GM21526 (cell line): ENCODE measurements at regions not wholly inside any gene's neighbourhood (a gene's known extent, or its start where the extent isn't known, plus 50 kb on each side); places are given as distances from the start of the nearest gene placed in this dataset.

Source experiments
- ATAC-seq: cut with Tn5 transposase; IDR thresholded peaks from one replicate; pipeline ENCODE4 v1.9.1; 2021; ENCODE audit warnings: moderate library complexity; ENCODE audit not compliant: unreplicated experiment, low FRiP score

- no peak for ATAC-seq
These were observed 459.8 kb downstream of the ARHGEF28 start for GRCh38 chr5:74085782-74086181.

DNA sequence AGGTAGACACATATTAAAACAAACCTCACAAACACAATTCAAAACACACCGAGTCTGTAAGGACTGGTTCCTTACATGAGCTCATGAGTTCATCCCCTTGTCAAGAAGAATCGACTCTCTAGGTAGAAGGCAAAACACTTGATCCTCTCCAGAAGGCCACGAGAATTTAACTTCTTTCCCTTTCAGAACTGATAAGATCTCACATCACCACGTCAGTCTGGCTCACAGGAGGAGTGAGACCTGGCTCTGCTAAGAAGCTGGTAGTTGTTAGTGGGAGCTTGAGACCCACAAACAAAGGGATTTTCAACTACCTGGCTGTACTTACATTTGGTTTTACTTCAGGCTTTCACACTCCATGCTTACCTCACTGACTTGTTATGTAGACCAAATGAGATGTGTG lies 459.2 kb downstream of the ARHGEF28 start:
- ATAC-seq: no peak

GRCh38 chr5:74083096-74083791 lies 457.2 kb downstream of the ARHGEF28 start:
- ATAC-seq: no peak

- no peak for ATAC-seq
These were observed 456.6 kb downstream of the ARHGEF28 start for GRCh38 chr5:74082512-74083055.

DNA sequence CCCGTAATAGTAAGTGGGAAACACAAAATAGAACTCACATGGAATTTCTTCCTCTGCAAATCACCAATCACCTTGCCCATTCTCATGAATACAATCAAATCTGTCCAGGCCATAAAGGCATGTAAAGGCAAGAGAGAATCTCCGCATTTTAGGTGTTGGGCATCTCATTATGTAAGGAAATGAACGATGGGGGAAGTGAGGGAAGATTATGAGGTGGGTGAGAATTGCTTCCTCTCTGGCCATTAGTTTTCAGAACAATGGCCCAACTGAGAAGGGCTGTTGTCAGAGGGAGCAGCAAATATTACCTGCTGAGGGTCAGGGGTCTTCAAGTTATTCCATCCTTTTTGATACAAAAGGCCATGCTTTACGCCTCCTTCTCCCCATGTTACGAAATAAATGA lies 455.1 kb downstream of the ARHGEF28 start:
- no peak for ATAC-seq

DNA sequence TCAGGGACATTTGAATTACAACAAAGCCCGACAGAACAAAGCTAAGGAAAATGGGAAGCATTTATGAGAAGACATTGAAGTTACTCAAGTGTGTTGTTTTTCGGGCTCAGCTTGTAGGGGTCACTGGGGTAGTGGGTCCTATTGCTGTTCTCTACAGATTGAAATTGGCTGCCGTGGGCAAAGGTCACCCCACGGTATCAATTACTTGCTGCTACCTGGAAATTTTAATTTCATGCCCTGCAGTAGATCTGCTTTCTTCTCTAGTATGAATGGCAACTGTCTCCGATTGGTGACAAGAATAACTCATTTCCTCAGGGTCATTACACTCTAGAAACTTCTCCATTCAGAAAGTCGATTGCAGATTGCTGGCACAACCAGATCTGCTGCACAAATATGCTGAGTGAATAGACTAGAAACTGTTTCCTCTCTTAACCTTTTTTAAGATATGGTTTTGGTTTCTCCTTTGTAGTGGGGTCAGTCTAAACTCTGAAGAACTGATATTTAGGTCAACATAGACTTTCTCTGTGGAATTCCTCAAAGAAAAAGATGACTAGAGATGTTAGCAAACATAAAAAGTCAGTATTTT lies 454.1 kb downstream of the ARHGEF28 start:
- no peak for ATAC-seq

- ATAC-seq: no peak
These were observed 449.8 kb downstream of the ARHGEF28 start for GRCh38 chr5:74075501-74076484.

DNA sequence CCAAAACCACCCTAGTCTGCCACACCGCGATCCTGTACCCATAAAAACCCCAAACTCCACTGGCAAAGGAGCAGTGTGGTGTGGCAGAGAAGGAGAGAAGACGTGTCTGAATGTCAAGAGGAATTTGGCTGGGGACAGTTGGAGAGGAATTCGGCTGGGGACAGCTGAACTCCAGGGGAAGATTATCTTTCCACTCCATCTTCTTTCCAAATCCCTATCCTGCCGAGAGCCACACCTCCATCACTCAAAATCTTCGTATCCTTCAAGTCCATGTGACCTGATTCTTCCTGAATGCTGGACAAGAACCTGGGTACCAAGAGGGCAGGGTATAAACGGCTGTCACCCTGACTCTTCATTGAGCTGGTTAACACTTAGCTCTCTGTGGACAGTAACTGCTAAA lies 448.1 kb downstream of the ARHGEF28 start:
- ATAC-seq: no peak

DNA sequence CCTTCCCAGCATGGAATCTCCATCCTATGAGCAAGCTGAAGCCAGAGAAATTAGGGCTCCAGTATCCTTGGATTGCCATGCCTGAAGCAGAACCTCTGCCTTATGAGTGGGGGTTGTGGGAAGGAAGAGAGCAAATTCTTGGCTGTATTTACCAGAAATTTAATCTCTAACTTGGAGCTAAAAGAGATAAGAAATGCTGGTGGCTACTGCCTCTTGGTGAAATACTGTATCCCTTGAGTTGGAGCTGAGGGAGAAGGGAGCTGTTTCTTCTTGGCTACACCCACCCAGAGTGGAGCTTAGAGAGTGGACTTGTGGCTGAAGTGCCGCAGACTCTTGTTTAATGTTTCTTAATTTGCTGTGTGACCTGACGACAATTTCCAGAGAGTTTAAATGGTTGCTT lies 447.3 kb downstream of the ARHGEF28 start:
- ATAC-seq: no peak

DNA sequence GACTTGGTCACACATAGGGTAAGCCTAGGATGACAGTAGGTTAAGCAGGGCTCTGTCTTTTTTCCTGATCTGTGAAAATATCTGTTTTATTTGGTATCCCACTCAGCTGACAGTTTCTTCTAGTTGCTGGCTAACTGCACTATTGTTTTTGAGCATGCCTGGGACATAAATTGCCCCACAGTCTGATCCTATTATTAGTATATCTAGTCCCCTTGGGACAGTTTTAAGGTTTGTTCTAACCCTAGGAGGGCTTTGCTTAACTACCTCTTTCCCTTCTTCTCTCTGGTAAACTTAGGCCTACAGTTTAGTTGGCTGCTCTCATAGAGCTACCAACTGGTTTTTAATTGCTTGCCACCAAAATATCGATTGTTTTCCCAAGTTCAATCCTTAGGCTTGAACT lies 446.6 kb downstream of the ARHGEF28 start:
- ATAC-seq: no peak

GRCh38 chr5:74070766-74071165 lies 444.8 kb downstream of the ARHGEF28 start:
- ATAC-seq: no peak

- no peak for ATAC-seq
These were observed 443.7 kb downstream of the ARHGEF28 start for GRCh38 chr5:74069741-74070140.

DNA sequence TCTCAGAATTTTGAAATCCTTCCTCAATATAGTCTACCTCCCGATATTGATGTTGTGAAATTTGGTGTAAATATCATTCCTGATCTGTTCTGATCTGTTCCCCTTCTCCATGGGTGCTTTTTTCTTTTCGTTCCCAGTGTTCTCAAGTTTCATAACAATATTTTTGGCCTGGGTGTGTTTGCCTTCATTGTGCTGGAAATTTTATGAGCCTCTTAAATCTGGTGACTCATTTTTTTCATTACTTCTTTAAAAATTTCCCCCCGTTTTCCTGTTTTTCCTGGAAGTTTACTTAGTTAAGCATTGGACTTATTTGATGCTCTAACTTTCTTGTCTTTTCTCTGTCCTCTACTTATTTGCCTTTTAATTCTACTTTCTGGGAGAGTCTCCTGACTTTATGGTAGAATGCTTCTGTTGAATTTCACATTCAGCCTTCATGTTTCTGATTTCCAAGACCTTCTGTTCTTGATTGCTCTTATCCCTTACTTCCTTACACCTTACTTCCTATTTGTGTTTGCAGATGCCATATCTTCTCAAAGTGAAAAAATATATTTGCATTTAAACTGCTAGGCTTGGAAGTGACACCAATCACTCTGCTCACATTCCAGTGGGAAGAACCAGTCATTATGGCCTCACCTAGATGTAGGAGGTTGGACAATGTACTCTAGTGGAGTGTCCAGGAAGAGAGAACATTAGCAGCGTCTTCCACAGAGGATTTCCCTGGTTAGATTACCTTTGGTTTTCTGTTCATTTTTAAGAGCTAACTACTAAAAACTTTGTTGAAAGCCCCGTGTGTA lies 441.9 kb downstream of the ARHGEF28 start:
- no peak for ATAC-seq

GRCh38 chr5:74064911-74065310 lies 438.9 kb downstream of the ARHGEF28 start:
- ATAC-seq: no peak

DNA sequence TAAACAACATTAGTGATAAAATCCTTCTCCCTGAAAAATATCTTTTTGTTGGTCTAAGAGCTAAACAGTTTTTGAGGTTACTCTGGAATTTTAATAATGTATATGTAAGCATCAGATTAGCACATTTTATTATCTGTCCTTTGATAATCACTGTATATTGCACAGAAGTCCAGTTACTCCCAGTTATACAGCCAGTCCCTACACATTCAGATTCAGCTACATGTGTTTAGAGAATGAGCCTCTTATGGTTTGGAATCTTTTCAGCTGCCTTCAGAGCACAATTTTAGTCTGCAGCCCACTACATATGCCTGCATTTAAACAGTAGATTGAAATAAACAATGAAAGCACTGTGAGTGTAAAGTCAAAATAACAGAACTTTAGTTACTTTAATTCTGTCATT lies 438.2 kb downstream of the ARHGEF28 start:
- no peak for ATAC-seq

- ATAC-seq: no peak
These were observed 437.8 kb downstream of the ARHGEF28 start for GRCh38 chr5:74063821-74064220.

DNA sequence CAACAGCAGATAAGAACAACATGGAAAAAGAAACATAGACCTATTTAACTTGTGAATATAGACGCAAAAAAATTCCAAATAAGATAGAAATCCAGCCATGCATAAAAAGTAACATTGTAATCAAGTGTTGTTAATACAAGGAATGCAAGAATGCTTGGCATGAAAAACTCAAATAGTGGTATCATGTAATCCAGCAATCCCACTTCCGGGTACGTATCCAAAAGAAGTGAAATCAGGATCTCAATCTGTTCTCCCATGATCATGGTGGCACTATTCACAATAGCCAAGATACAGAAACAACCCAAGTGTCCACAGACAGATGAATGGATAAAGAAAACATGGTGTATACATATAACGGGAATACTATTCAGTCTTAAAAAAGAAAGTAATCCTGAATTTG lies 437.4 kb downstream of the ARHGEF28 start:
- ATAC-seq: no peak

GRCh38 chr5:74061292-74061691 lies 435.3 kb downstream of the ARHGEF28 start:
- ATAC-seq: no peak

GRCh38 chr5:74059706-74060105 lies 433.7 kb downstream of the ARHGEF28 start:
- no peak for ATAC-seq

GRCh38 chr5:74056789-74057164 lies 430.8 kb downstream of the ARHGEF28 start:
- ATAC-seq: no peak
